HG03025 (cell line): ENCODE measurements at regions not wholly inside any gene's neighbourhood (a gene's known extent, or its start where the extent isn't known, plus 50 kb on each side); places are given as distances from the start of the nearest gene placed in this dataset.

Experiments
- ATAC-seq: cut with Tn5 transposase; IDR thresholded peaks from one replicate; pipeline ENCODE4 v1.9.1; 2021; ENCODE audit warnings: mild to moderate bottlenecking, moderate library complexity; ENCODE audit not compliant: unreplicated experiment, low FRiP score

DNA sequence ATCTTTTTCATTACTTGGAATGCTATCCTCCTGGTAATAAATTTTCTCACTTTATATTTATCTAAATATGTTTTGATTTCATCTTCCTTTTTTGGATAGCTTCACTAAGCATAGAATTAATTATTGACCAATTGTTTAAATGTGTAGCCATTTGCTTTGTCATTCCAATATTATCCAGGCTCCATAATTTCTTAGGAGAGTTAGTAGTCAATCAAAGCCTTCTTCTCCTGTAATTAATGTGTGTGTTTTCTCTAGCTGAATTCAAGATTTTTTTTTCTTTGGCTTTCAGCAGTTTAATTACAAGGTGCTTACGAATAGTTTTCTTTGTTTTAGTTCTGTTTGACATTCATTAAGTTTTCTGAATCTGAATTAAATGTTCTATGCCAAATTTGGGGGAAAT, 545.9 kb upstream of the CELF2 start:
- no peak for ATAC-seq

DNA sequence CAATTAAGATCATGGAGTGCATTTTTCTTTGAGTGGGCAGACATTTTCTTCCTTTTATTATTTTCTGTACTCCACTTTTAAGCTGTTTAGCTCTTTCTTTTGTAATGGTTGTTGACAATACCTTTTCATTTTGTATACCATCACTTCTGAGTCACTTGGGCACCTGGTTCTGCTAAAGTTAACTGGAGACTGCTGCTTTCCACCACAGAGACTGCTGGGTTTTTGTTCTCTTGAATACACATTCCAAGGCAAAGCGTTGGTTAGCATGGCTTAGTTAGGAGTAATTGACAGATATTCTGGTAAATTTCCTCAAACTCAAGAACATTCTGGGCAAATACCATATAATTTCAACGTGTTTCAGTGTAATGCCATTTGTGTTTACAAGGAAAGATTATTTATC, 541.9 kb upstream of the CELF2 start:
- ATAC-seq, result no peak

- no peak for ATAC-seq
These were observed 539.8 kb upstream of the CELF2 start for GRCh38 chr10:10477844-10478243.

DNA sequence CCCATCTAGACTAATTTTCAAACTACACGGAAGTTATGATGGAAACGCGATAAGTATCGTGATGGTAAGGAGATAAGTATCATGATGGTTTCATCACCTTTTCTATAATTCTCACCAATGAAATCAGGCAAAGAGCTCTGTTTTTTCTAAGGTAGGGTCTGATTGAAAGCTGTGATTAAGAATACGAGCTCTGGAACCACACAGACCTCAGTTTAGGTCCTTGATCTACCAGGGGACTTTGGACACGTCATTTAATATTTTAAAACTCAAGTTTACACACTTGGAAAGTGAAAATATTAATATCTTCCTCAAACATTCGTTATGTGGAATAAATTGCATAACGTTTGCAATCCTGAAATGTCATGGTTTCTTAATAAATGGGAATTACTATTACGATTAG, 538.2 kb upstream of the CELF2 start:
- ATAC-seq, result no peak

- no peak for ATAC-seq
These were observed 535.1 kb upstream of the CELF2 start for GRCh38 chr10:10482613-10483012.

DNA sequence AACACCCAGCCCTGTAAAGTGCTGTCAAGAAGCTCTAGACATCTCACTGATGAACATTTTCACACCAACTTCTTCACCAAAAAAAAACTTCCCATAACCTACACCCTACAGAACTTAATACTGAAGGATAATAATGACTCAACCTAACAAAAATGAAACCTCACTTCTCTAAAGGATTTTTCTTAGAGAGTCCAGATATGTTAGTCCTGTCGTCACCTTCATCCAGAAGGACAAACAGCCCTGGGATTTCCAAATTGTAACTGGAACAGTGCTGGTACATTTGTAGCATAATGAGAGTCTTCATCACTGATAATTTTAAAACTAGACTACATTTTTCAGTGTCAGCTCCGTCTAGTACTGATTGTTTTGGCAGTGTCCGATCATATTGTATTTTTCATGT, 528.6 kb upstream of the CELF2 start:
- no peak for ATAC-seq

DNA sequence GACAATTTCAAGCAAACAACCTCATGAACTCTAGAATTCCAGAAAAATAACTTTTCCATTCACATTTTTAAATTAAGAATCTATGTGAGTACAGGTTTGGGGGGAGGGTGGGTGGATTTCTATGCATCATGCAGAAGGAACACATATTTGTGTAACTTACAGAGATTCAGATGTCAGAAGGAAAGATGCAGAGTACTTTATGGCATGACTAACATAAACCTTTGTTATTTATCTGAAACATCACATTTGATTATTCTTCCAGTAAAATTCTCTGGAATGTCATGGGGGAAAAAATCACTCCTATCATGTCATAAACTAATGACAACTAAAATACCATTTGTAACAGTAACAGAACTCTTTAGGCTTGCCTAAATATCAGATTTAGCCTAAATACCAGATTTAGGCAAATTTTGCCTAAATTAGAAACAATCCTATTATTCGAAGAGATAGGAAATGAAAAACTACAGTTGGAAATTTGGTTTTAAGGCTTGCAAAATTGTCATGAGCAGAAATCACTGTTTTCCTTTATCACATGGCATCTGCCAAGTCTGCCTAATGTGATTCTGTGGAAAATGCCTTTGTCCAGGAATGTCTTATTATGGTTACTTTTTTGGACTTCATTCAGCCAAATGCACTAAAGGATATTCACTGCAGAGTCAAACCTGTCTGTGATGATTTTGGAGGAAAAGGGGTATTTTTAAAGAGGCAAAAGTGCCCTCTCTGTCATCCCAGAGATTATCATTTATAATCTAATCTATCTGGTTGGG, 527.7 kb upstream of the CELF2 start:
- ATAC-seq, result no peak

DNA sequence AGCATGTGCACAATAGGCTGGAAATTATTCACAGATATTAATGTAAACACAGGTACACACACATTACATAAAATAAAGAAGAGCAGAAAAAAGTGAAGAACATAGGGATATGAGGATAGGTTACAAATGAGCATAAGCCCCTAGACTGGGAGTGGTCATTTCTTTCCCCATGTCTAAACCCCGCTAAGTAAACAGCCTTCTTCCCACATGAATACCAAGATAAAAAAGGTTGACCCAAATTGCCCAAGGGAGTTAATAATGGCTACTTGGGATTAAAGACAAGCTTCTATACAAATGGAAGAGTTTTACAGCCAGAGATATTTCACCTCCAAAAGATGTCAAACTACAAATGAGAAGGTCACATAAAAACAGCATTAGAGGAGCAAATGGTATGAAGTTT, 527.1 kb upstream of the CELF2 start:
- ATAC-seq, result no peak

- ATAC-seq, result no peak
These were observed 525.3 kb upstream of the CELF2 start for GRCh38 chr10:10492420-10492819.

GRCh38 chr10:10493833-10494232, 523.8 kb upstream of the CELF2 start:
- ATAC-seq, result no peak

- ATAC-seq, result no peak
These were observed 520.4 kb upstream of the CELF2 start for GRCh38 chr10:10497245-10497644.

GRCh38 chr10:10498781-10499180, 518.9 kb upstream of the CELF2 start:
- no peak for ATAC-seq

DNA sequence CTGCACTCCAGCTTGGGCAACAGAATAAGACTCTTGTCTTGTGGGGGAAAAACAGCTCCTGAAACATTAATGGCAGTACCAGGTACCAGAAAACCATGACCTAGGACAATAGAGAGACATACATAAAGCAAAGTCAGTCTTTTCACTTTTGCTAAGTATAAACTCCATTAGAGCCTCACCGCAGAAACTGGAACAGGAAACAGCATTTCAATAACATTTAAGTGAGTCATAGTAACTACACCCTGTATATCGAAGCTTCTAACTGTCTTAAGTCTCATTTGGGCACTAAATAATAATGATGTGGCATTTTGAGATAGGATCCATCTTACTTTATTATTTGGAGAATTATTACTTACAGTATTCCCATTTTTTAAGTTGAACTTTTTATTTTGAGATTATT, 517.8 kb upstream of the CELF2 start:
- ATAC-seq, result no peak

GRCh38 chr10:10500937-10501336, 516.7 kb upstream of the CELF2 start:
- no peak for ATAC-seq

DNA sequence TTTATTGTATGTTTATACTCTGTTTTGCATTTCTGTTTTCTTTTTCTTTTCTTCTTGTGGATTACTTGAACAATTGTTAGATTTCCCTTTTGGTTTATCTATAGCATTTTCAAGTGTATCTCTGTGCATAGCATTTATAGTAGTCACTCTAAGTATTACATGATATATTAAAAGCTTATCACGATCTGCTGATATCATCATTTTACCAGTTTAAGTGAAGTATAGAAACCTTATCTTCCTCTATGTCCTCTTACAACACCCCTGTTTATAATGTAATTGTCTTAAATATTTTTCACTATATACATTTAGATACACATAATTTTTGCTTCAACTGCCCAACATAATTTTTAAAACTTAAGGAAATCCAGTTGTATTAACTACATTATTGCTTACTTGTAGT, 513.9 kb upstream of the CELF2 start:
- ATAC-seq, result no peak

DNA sequence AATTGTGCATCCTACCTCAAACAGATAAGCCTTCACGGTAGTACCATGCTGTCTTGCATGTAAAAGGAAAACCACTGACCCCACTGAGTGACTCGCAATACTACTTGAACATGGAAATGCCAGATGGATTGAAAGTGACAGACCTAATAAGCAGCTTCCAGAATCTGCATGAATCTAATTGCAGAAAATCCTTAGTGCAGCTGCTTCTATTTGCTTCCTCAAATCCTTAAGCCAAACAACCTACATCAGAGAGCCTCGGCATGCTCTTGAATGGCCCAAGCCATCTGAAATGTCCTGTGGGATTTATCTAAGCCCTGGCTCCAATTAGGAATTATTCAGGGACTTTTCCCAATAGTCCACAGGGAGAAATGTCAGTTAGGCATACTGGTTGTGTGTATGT, 509.5 kb upstream of the CELF2 start:
- no peak for ATAC-seq

DNA sequence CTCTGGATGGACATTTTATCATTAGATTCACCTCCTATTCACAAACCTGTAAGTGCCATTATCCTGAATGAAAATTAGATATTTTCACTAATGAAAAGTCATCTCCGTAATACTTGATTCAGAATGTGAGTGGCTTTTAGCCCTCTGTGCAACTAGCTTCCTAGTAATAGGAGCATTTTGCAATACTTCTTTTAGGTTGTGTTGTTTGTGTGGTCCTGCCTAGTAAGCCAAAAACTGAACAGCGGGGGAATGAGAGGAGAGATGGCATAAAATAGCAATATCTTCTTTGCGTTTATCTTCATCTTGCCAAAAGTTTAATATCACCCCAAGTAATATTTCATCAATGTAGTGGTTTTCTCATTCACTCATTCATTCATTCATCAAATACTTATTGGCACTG, 507.5 kb upstream of the CELF2 start:
- no peak for ATAC-seq

GRCh38 chr10:10513067-10513466, 504.6 kb upstream of the CELF2 start:
- no peak for ATAC-seq

DNA sequence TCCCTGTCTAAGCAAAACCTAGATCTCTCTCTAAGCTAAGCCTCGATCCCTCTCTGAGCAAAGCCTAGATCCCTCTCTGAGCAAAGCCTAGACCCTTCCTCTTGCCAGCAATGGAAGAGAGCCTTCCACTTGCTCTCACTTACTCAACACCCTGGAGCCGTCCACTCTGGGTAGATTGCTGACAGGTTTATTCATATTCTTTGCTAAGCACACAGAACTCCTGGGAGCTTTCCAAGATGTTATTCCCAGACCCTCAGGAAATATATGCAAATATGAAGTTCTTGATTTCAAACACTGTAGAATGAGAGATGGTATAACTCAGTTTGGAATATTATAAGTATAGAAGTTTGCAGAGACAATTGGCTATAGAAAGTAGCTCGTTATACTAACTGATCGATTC, 503.8 kb upstream of the CELF2 start:
- ATAC-seq, result no peak

GRCh38 chr10:10514797-10515196, 502.9 kb upstream of the CELF2 start:
- ATAC-seq, result no peak

DNA sequence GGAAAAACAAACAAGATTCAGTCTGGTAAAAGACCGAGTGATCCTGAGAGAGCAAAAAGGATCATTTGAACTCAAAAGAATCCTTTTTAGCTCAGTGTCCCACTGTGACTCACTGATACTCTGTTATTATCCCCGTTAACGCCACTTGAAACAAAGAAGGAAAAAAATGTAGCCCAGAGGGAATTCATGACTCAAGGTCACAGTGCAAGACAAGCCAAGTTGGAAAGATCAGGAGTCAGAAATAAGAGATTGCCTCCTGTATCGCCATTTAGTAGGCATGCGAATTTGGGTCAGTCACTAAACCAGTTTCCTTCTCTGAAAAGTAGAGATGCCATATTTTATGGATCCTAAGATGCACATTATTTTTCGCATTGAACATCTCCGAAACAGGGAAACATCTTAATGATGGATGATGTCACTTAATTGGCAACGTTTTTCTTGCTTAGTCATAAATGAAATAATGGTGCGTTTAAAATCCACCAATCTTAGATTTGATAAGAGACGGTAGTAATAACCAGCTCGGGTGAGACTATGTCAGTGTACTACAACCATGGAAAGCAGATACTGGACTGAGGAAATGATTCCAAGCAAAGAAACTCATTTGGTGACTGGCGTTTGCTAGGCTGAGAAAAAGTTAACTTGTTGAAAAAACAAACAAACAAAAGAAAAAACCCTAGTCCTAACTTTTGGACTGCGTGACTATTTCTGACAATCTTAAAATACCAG, 502.0 kb upstream of the CELF2 start:
- ATAC-seq, result no peak
